Esophagus muscularis mucosa (tissue), 4 donors: ENCODE measurements at regions not wholly inside any gene's neighbourhood (a gene's known extent, or its start where the extent isn't known, plus 50 kb on each side); places are given as distances from the start of the nearest gene placed in this dataset.

Experiments used
- DNase-seq: peaks from one replicate; pipeline ENCODE4 v3.0.0-alpha.2; 2017; ENCODE audit errors: extremely low spot score
- H3K27ac ChIP-seq, 4 donors: fragments of 200-600 bp; sonication (generic); replicated peaks in 1 of 4; 1 replicate in 3 of 4; 2 replicates in 1 of 4; pipeline ENCODE4 v1.5.1; 2016 to 2019; ENCODE audit warnings: mild to moderate bottlenecking in 1 of 4
- H3K27me3 ChIP-seq, 4 donors: fragments of 200-600 bp; sonication (generic); one replicate each; pipeline versions ENCODE4 v1.5.1 to v1.6.0; 2016 to 2019
- H3K36me3 ChIP-seq, 4 donors: fragments of 200-600 bp; sonication (generic); one replicate each; pipeline ENCODE4 v1.5.1; 2016 to 2019
- H3K4me1 ChIP-seq, 4 donors: fragments of 200-600 bp; sonication (generic); one replicate each; pipeline ENCODE4 v1.5.1; 2016 to 2019
- H3K4me3 ChIP-seq, 4 donors: fragments of 200-600 bp; sonication (generic); 1 replicate in 2 of 4; 2 replicates in 2 of 4; pipeline ENCODE4 v1.5.1; 2016 to 2019; ENCODE audit warnings: mild to moderate bottlenecking in 4 of 4, moderate library complexity in 1 of 4
- H3K9me3 ChIP-seq, 4 donors: fragments of 200-600 bp; sonication (generic); 1 replicate in 3 of 4; 2 replicates in 1 of 4; pipeline ENCODE4 v1.5.1; 2016 to 2019
- EP300 ChIP-seq: sonication (generic); formaldehyde crosslinking; IDR thresholded peaks from one replicate; pipeline ENCODE4 v1.6.1; 2017; ENCODE audit warnings: antibody characterized with exemption
- POLR2A ChIP-seq: fragments of 450-650 bp; IDR thresholded peaks from one replicate; pipeline ENCODE4 v1.6.1; 2017; ENCODE audit warnings: antibody characterized with exemption, moderate library complexity, mild to moderate bottlenecking, low read depth
- POLR2AphosphoS5 ChIP-seq, 2 donors: sonication (generic); formaldehyde crosslinking; IDR thresholded peaks; one replicate each; pipeline ENCODE4 v1.6.1; 2017; ENCODE audit warnings: antibody characterized with exemption in 2 of 2
- WGBS: methylation state at CpG from one replicate; pipeline ENCODE4 v1.1.5; 2018; 5-methylcytosine and 5-hydroxymethylcytosine counted together
- intact Hi-C: fragments of 100-400 bp; cut with DNase I; formaldehyde crosslinking; loops from one replicate; pipeline ENCODE4 v1.15.1; 2023
- TF ChIP-seq, protein P1 (sequence below), 3 experiments: fragments of 200-600 bp in 2 of 3; fragments of 450-650 bp in 1 of 3; sonication (generic) in 2 of 3; IDR thresholded peaks; one replicate each; pipeline ENCODE4 v1.5.1; 2017 to 2019; ENCODE audit warnings: antibody characterized with exemption in 3 of 3, mild to moderate bottlenecking in 2 of 3, moderate library complexity in 1 of 3

DNA sequence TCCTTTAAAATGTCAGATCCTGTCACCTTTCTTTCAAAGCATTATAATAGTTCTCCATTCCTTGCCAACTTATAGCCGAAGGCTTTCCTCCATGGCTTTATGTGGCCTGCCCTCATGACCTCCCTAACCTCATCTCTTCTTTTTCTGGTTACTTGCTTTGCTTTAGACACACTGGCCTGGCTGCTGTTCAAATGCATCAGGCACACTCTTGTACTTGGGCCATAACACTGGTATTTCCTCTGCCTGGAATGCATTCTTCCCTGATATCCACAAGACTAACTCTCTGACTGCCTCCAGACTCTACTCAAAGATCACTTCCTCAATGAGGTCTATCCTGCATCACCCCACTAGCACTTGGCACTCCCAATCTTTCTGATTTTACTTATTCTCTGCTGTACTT, 710.3 kb downstream of the KCNA4 start:
- Histone ChIP-seq H3K4me3 (no peak overlapping the region), H3K27ac (no peak overlapping the region), H3K4me1 (peaks cover 0 to 13% (median 0%) of the 10 kb centered on the region in 4 donors), H3K27me3 (no peaks in the 10 kb centered on the region), H3K36me3 (no peaks in the 10 kb centered on the region), H3K9me3 (no peaks in the 10 kb centered on the region)
- intact Hi-C loops = no loop called here
- DNase-seq = no peak
- 63% methylated on average over 1 of the region's 1 CpG for WGBS
- TF ChIP-seq POLR2AphosphoS5 (IDR thresholded peaks at IDR 0.05) (no peak), EP300 (no peak), POLR2A (no peak)
- TF ChIP-seq, protein P1, sequence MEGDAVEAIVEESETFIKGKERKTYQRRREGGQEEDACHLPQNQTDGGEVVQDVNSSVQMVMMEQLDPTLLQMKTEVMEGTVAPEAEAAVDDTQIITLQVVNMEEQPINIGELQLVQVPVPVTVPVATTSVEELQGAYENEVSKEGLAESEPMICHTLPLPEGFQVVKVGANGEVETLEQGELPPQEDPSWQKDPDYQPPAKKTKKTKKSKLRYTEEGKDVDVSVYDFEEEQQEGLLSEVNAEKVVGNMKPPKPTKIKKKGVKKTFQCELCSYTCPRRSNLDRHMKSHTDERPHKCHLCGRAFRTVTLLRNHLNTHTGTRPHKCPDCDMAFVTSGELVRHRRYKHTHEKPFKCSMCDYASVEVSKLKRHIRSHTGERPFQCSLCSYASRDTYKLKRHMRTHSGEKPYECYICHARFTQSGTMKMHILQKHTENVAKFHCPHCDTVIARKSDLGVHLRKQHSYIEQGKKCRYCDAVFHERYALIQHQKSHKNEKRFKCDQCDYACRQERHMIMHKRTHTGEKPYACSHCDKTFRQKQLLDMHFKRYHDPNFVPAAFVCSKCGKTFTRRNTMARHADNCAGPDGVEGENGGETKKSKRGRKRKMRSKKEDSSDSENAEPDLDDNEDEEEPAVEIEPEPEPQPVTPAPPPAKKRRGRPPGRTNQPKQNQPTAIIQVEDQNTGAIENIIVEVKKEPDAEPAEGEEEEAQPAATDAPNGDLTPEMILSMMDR (IDR thresholded peaks at IDR 0.05) = no peak

- no peak overlapping the region for H3K27ac ChIP-seq
- no peaks in the 10 kb centered on the region for H3K27me3 ChIP-seq
- no peak overlapping the region for H3K4me3 ChIP-seq
- no peaks in the 10 kb centered on the region for H3K36me3 ChIP-seq
- TF ChIP-seq POLR2AphosphoS5 (IDR thresholded peaks at IDR 0.05) (no peak), POLR2A (no peak), EP300 (no peak)
- TF ChIP-seq, protein P1 (IDR thresholded peaks at IDR 0.05) = no peak
- DNase-seq = no peak
- H3K9me3 ChIP-seq = no peaks in the 10 kb centered on the region
- intact Hi-C loops = no loop called here
- peaks cover 0 to 10% (median 0%) of the 10 kb centered on the region in 4 donors for H3K4me1 ChIP-seq
These were observed 711.2 kb downstream of the KCNA4 start for GRCh38 chr11:29305456-29306232.

DNA sequence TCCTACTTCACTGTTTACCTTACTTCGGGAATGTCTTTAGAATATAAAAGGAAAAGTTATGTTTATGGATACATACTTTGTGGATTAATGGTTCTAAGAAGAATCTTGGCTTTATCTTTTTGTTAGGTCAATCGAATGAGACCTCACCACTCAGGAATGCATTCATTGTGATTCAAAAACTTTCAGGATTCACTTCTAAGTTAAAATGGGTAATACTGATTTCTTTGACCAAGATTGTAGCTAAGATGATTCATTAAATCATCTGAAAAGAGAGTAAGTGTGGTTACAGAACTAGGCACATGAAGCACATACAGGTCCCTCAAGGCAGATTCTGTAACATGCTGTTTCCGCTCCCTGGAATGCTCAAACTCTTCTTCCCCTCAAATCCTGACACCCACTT, 716.4 kb downstream of the KCNA4 start:
- H3K9me3 ChIP-seq = no peaks in the 10 kb centered on the region
- intact Hi-C loops = no loop called here
- TF ChIP-seq, protein P1 (IDR thresholded peaks at IDR 0.05) = no peak
- TF ChIP-seq POLR2A (no peak), POLR2AphosphoS5 (IDR thresholded peaks at IDR 0.05) (no peak), EP300 (no peak)
- no peaks in the 10 kb centered on the region for H3K4me1 ChIP-seq
- H3K27me3 ChIP-seq = no peaks in the 10 kb centered on the region
- WGBS = 48% methylated on average over 3 of the region's 3 CpGs
- H3K36me3 ChIP-seq = no peaks in the 10 kb centered on the region
- no peak for DNase-seq
- H3K27ac ChIP-seq = no peak overlapping the region
- no peak overlapping the region for H3K4me3 ChIP-seq

DNA sequence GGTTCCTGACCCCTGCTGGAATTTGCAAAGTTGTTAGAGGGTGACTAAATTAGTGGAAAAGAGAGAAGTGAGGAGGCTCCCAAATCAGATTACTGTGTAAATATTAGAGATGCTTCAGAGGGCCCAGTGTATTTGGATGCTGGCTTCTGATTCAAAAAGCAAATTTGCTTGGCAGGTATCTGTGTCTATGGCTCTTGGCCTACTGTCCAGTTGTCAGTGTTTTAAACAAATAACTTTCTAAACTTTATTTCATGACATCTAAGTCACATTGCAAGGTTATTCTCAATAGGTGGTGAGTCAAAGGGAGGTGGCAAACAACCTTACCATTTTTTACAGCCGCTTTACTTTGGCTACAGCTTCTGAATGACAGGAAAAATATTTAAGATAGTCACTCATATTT, 720.1 kb downstream of the KCNA4 start:
- H3K4me1 ChIP-seq = no peaks in the 10 kb centered on the region
- no peaks in the 10 kb centered on the region for H3K9me3 ChIP-seq
- no peaks in the 10 kb centered on the region for H3K36me3 ChIP-seq
- TF ChIP-seq EP300 (no peak), POLR2AphosphoS5 (IDR thresholded peaks at IDR 0.05) (no peak), POLR2A (no peak)
- TF ChIP-seq, protein P1 (IDR thresholded peaks at IDR 0.05) = no peak
- 93% methylated on average over 1 of the region's 1 CpG for WGBS
- no peak overlapping the region for H3K27ac ChIP-seq
- H3K27me3 ChIP-seq = no peaks in the 10 kb centered on the region
- no peak for DNase-seq
- intact Hi-C loops = no loop called here
- H3K4me3 ChIP-seq = no peak overlapping the region

- H3K27ac ChIP-seq = no peak overlapping the region
- no peaks in the 10 kb centered on the region for H3K36me3 ChIP-seq
- no peak for DNase-seq
- no peaks in the 10 kb centered on the region for H3K27me3 ChIP-seq
- no peak overlapping the region for H3K4me3 ChIP-seq
- WGBS = 24% methylated on average over 3 of the region's 3 CpGs
- no peak for TF ChIP-seq POLR2A
- TF ChIP-seq POLR2AphosphoS5 (IDR thresholded peaks at IDR 0.05) = no peak
- TF ChIP-seq, protein P1 (IDR thresholded peaks at IDR 0.05) = no peak
- TF ChIP-seq EP300 = no peak
- H3K4me1 ChIP-seq = no peaks in the 10 kb centered on the region
- intact Hi-C loops = no loop called here
- no peaks in the 10 kb centered on the region for H3K9me3 ChIP-seq
These were observed 723.0 kb downstream of the KCNA4 start for GRCh38 chr11:29293825-29294224.
